NB4 (cell line): ENCODE measurements at regions not wholly inside any gene's neighbourhood (a gene's known extent, or its start where the extent isn't known, plus 50 kb on each side); places are given as distances from the start of the nearest gene placed in this dataset.

Source experiments
- MYC ChIP-seq: IDR thresholded peaks from 2 replicates; pipeline ENCODE4 v1.6.1; 2011; ENCODE audit warnings: low read depth, low read length
- POLR2A ChIP-seq: IDR thresholded peaks from 2 replicates; pipeline ENCODE4 v1.6.1; 2011; ENCODE audit warnings: mild to moderate bottlenecking; ENCODE audit not compliant: insufficient read length; ENCODE audit errors: extremely low read depth
- TF ChIP-seq, protein P1 (sequence below): IDR thresholded peaks from one replicate; pipeline ENCODE4 v1.5.1; 2012; ENCODE audit warnings: low read depth, low read length
- TF ChIP-seq, protein P2 (sequence below): IDR thresholded peaks from 2 replicates; pipeline ENCODE4 v1.6.1; 2011; ENCODE audit warnings: low read depth, low read length

DNA sequence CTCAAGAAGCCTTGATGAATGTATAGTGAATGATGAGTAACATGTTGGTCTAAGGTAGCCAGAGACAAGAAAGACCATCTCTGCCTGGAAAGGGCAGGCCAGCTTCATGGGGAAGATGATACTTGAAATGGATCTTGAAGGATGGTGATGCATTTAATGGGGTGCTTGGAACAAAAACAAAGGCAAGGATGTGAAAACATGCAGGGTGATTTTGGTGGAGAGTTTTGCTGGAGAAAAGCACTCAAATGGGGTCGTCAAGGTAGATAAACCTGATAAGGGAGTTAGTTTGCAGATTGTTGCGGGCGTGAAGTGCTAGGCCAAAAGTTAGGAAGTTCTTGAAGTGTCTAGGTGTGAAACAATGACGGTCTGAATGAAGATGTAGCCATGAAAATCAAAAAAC, 205.4 kb downstream of the HLX start:
- TF ChIP-seq, protein P1, sequence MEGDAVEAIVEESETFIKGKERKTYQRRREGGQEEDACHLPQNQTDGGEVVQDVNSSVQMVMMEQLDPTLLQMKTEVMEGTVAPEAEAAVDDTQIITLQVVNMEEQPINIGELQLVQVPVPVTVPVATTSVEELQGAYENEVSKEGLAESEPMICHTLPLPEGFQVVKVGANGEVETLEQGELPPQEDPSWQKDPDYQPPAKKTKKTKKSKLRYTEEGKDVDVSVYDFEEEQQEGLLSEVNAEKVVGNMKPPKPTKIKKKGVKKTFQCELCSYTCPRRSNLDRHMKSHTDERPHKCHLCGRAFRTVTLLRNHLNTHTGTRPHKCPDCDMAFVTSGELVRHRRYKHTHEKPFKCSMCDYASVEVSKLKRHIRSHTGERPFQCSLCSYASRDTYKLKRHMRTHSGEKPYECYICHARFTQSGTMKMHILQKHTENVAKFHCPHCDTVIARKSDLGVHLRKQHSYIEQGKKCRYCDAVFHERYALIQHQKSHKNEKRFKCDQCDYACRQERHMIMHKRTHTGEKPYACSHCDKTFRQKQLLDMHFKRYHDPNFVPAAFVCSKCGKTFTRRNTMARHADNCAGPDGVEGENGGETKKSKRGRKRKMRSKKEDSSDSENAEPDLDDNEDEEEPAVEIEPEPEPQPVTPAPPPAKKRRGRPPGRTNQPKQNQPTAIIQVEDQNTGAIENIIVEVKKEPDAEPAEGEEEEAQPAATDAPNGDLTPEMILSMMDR: no peak
- TF ChIP-seq POLR2A (no peak), MYC (no peak)
- TF ChIP-seq, protein P2, sequence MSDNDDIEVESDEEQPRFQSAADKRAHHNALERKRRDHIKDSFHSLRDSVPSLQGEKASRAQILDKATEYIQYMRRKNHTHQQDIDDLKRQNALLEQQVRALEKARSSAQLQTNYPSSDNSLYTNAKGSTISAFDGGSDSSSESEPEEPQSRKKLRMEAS: no peak
